ENCODE measurements at regions not wholly inside any gene's neighbourhood (a gene's known extent, or its start where the extent isn't known, plus 50 kb on each side); places are given as distances from the start of the nearest gene placed in this dataset.

- H3K27ac Mint-ChIP-seq = no peak overlapping the region
- H3K4me3 Mint-ChIP-seq = no peak overlapping the region
- H3K9me3 Mint-ChIP-seq = no peaks in the 10 kb centered on the region
- no peaks in the 10 kb centered on the region for H3K27me3 Mint-ChIP-seq (ENCODE audit: low read depth)
- TF ChIP-seq NR1H2 (CRISPR knock-in tag; IDR thresholded peaks at IDR 0.05) (no peak), EMX1 (CRISPR knock-in tag; IDR thresholded peaks at IDR 0.05) (no peak), TP53 (CRISPR knock-in tag; IDR thresholded peaks at IDR 0.05) (no peak), SOX15 (CRISPR knock-in tag; IDR thresholded peaks at IDR 0.05) (no peak), NFYB (CRISPR knock-in tag; conservative IDR thresholded peaks at IDR 0.05; ENCODE audit: low read depth) (no peak), ZNF512 (CRISPR knock-in tag; IDR thresholded peaks at IDR 0.05; ENCODE audit: borderline replicate concordance) (no peak), KAT7 (CRISPR knock-in tag; IDR thresholded peaks at IDR 0.05; ENCODE audit: borderline replicate concordance) (no peak), IRF1 (CRISPR knock-in tag; IDR thresholded peaks at IDR 0.05) (no peak), ZBTB43 (CRISPR knock-in tag; IDR thresholded peaks at IDR 0.05) (no peak)
- ATAC-seq (no peak), DNase-seq (ENCODE audit: low spot score) (no peak)
- ChIA-PET CTCF (no interaction called here), POLR2A (no interaction called here)
- H3K4me1 Mint-ChIP-seq = peaks cover 5% of the 10 kb centered on the region
- H3K36me3 Mint-ChIP-seq = no peaks in the 10 kb centered on the region
These were observed 54.0 kb upstream of the NEO1 start for GRCh38 chr15:72998226-72998625.

GRCh38 chr15:72995849-72996248 lies 56.4 kb upstream of the NEO1 start:
- TF ChIP-seq EMX1 (CRISPR knock-in tag; IDR thresholded peaks at IDR 0.05) (no peak), FOXJ3 (CRISPR knock-in tag; IDR thresholded peaks at IDR 0.05; ENCODE audit: borderline replicate concordance) (no peak), STAT6 (CRISPR knock-in tag; conservative IDR thresholded peaks at IDR 0.05; ENCODE audit: low read depth) (no peak), TEAD1 (CRISPR knock-in tag; IDR thresholded peaks at IDR 0.05) (no peak), GRHL2 (CRISPR knock-in tag; IDR thresholded peaks at IDR 0.05; ENCODE audit: insufficient replicate concordance, severe bottlenecking) (no peak), TP53 (CRISPR knock-in tag; IDR thresholded peaks at IDR 0.05) (no peak), IRF1 (CRISPR knock-in tag; IDR thresholded peaks at IDR 0.05) (no peak), RORB (CRISPR knock-in tag; IDR thresholded peaks at IDR 0.05) (no peak), ZNF396 (CRISPR knock-in tag; IDR thresholded peaks at IDR 0.05; ENCODE audit: borderline replicate concordance) (no peak), E2F5 (CRISPR knock-in tag; IDR thresholded peaks at IDR 0.05) (no peak), TEAD4 (CRISPR knock-in tag; IDR thresholded peaks at IDR 0.05) (no peak), USF1 (CRISPR knock-in tag; IDR thresholded peaks at IDR 0.05) (no peak), IRF2 (CRISPR knock-in tag; IDR thresholded peaks at IDR 0.05; ENCODE audit: borderline replicate concordance, low read depth) (no peak), ZNF263 (CRISPR knock-in tag; IDR thresholded peaks at IDR 0.05; ENCODE audit: low read depth) (no peak), NR1H2 (CRISPR knock-in tag; IDR thresholded peaks at IDR 0.05) (no peak), FOXP1 (CRISPR knock-in tag; IDR thresholded peaks at IDR 0.05; ENCODE audit: borderline replicate concordance) (no peak), ETV6 (CRISPR knock-in tag; IDR thresholded peaks at IDR 0.05) (no peak)
- DNase-seq (ENCODE audit: low spot score) (no peak), ATAC-seq (no peak)
- Mint-ChIP-seq H3K36me3 (no peaks in the 10 kb centered on the region), H3K9me3 (no peaks in the 10 kb centered on the region), H3K4me3 (no peak overlapping the region), H3K27ac (no peak overlapping the region), H3K4me1 (peaks cover 5% of the 10 kb centered on the region), H3K27me3 (ENCODE audit: low read depth) (no peaks in the 10 kb centered on the region)
- POLR2A ChIA-PET = no interaction called here
- CTCF ChIA-PET = no interaction called here
